OCI-LY1 (cell line): ENCODE measurements at regions not wholly inside any gene's neighbourhood (a gene's known extent, or its start where the extent isn't known, plus 50 kb on each side); places are given as distances from the start of the nearest gene placed in this dataset.

Experiments
- EZH2 ChIP-seq: fragments of 200-600 bp; sonication (generic), shearing (Covaris generic); IDR thresholded peaks from 2 replicates; pipeline ENCODE4 v1.8.0; 2017; ENCODE audit warnings: borderline replicate concordance, mixed run types, mild to moderate bottlenecking, antibody characterized with exemption, low read length, moderate library complexity, mixed read lengths
- TF ChIP-seq, protein P1 (sequence below): fragments of 200-600 bp; sonication (generic), shearing (Covaris generic); IDR thresholded peaks from 2 replicates; pipeline ENCODE4 v1.5.1; 2017; ENCODE audit warnings: mild to moderate bottlenecking, antibody characterized with exemption, low read length, moderate library complexity, mixed read lengths

DNA sequence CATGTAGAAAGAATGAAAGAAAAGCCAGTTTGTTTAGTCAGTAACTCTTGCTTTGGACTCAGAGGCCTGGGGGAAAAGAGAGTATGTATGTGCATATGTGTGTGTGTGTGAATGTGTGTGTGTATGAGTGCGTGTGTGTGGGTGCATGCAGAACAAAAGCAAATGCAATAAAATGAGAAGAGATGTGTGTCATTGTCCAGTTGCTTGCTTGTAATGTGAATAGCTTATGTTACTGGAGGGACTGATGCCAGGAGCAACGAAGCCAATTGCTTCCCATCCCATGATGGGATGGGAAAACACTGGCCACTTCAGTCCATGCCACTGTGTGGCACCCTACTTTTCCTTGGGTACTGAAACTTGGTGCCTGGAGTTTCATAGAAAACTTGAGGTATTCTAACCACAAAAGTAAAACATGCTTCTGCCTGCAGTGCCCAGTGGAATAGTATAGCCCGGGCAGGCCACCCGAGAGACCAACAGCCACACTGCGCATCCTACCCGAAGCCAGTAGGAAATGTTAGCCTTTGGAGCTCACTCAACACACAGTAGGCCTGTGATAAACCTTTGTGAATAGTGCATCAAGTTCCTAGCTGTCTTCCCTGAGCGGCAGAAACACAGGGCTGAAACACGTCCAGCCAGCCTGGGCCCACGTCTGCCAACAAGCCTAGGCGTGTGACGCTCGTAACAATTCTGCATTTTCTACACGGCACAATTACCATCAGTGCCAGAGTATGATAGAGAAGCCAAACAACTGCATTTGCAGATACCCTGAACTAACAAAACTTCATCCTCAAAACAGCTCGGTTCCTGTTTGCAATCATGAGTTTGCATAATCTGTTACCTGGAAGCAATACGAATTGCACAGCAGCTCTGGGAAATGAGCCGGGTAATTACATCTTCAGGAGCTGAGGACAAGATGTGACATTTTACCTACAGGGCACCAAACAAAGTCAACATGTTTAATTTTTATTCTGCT, 198.1 kb downstream of the SYK start:
- TF ChIP-seq, protein P1, sequence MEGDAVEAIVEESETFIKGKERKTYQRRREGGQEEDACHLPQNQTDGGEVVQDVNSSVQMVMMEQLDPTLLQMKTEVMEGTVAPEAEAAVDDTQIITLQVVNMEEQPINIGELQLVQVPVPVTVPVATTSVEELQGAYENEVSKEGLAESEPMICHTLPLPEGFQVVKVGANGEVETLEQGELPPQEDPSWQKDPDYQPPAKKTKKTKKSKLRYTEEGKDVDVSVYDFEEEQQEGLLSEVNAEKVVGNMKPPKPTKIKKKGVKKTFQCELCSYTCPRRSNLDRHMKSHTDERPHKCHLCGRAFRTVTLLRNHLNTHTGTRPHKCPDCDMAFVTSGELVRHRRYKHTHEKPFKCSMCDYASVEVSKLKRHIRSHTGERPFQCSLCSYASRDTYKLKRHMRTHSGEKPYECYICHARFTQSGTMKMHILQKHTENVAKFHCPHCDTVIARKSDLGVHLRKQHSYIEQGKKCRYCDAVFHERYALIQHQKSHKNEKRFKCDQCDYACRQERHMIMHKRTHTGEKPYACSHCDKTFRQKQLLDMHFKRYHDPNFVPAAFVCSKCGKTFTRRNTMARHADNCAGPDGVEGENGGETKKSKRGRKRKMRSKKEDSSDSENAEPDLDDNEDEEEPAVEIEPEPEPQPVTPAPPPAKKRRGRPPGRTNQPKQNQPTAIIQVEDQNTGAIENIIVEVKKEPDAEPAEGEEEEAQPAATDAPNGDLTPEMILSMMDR = no peak
- no peak for TF ChIP-seq EZH2
